Ecto neural progenitor cell (in vitro differentiated cells): ENCODE measurements at regions not wholly inside any gene's neighbourhood (a gene's known extent, or its start where the extent isn't known, plus 50 kb on each side); places are given as distances from the start of the nearest gene placed in this dataset.

Experiments used
- DNase-seq: peaks from one replicate; pipeline ENCODE4 v3.0.0-alpha.2; 2018; ENCODE audit warnings: low spot score

GRCh38 chr5:14017904-14018303 lies 73.4 kb upstream of the DNAH5 start:
- DNase-seq: no peak

- DNase-seq: no peak
These were observed 72.1 kb upstream of the DNAH5 start for GRCh38 chr5:14016549-14016948.

- peak; percentile 96 for DNase-seq
These were observed 66.9 kb upstream of the DNAH5 start for GRCh38 chr5:14011089-14012020.

- DNase-seq: no peak
These were observed 65.1 kb upstream of the DNAH5 start for GRCh38 chr5:14009575-14009974.

DNA sequence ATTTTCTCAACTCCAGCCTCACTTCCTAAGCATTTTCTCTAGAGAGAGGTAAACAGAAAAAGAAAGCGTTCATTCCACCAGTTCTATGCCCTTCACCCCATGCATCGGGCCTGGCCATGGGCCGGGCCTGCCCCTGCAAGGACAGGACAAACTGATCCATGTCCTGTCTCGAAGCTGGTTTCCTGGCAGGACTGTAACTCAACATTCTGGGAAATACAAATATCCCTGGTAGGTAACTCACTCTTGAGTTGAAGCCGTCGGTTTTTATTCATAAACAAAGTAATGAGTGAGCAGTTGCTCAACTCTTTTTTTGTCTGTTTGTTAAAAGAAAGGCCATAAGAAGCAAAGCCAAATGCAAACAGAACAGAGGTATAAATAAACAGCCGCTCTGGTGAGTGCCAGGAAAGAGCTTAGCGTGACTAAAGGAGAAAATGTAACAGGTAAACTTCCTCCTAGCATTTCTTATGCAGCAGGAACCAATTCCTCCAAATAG lies 64.4 kb upstream of the DNAH5 start:
- no peak for DNase-seq

- DNase-seq: no peak
These were observed 62.5 kb upstream of the DNAH5 start for GRCh38 chr5:14006823-14007520.

GRCh38 chr5:14004598-14005394 lies 60.3 kb upstream of the DNAH5 start:
- no peak for DNase-seq

DNA sequence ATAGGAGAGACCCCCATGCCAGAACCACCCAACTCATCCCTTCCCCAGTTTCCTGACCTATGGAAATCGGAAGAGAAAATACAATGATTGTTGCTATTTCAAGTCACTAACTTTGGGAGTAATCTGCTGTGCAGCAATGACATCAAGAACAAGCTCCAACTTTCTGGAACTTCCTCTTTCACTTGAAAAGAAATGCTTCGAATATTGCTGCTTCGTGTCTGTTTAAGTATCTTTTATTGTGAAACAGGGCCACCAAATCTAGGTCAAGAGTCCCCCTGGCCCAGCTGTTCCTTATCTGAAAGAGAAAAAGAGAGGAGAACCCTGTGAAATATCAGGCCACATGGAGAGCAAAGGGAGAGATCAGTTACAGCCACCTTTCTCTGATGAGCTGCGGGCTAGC lies 59.4 kb upstream of the DNAH5 start:
- DNase-seq: no peak

GRCh38 chr5:14003513-14003912 lies 59.0 kb upstream of the DNAH5 start:
- no peak for DNase-seq

DNA sequence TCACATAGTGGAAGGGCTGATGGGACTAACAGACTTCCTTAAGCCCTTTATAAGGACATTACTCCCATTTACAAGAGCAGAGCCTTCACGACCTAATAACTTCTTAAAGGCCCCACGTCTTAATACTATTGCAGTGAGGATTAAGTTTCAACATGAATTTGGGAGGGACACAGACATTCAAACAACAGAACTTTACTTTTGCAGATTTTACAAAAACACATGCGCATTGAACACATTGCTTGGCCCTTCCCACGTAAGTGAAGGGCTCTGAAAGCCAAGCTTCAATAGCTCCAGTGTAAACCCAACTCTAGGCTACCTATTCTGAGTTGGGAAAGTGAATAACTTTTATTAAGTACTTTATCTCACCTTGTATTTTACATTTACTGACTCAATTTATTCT lies 53.8 kb upstream of the DNAH5 start:
- DNase-seq: no peak

GRCh38 chr5:13997514-13997913 lies 53.0 kb upstream of the DNAH5 start:
- no peak for DNase-seq

DNA sequence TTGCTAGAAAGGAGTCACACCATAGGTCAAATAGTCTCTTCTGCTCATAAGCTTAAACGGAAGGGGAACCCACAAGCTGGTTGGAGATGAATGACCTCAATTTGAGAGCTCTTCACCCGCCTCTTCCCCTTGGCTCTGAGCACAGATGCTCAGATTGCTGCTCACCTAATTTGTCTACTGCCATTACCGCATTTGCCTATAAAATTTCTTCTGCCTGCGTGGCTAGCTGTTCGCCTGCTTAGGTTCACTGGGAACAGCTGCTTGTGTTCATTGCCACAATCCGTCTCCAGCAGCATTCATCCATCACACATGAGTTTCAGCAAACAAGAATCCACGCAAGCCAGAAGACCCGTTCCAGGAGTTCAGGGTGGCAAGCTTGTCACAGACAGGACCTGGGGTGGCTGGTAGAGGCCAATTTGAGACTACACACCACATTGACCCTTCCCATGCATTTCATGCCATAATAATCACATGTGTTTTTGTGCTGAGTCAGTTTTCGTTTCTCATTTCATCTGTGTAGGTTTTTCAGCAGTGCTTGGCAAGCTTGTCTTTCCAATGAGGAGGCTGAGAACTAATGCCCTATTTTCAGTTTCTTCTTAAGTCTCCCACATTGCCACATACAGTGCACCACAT lies 50.2 kb upstream of the DNAH5 start:
- DNase-seq: no peak
